ENCODE measurements at regions not wholly inside any gene's neighbourhood (a gene's known extent, or its start where the extent isn't known, plus 50 kb on each side); places are given as distances from the start of the nearest gene placed in this dataset.

GRCh38 chr13:104389691-104390090 is 1323.5 kb upstream of the SLC10A2 start:
- no peak for TF ChIP-seq CTCF (IDR thresholded peaks at IDR 0.05; ENCODE audit: low read depth, low read length)
- Histone ChIP-seq H3K36me3 (no peaks in the 10 kb centered on the region), H3K4me3 (ENCODE audit: low read depth, low read length) (no peak overlapping the region), H3K27ac (no peak overlapping the region), H3K9me3 (ENCODE audit: severe bottlenecking) (peaks cover 4% of the 10 kb centered on the region), H3K27me3 (ENCODE audit: insufficient read depth, low read depth, severe bottlenecking) (no peaks in the 10 kb centered on the region)
- no peak for DNase-seq

DNA sequence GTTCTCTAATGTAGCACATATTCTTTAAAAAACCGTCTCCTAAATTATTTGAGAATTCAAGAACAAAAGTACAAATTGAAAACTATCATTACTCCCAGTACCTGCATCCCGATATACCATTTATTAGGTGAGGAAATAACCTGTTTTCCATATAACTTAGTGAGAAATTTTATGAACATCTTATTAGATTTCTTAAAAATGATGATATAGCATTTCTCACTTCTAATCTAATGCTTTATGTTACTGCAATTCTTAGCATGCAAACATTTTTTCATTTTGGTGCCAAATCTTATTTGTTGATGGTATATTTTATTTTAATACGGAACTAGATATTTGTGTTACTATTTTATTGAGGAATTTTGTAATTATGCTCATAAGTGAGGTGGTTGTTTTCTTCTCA is 1321.3 kb upstream of the SLC10A2 start:
- Histone ChIP-seq H3K27ac (no peak overlapping the region), H3K9me3 (ENCODE audit: severe bottlenecking) (peaks cover 4% of the 10 kb centered on the region), H3K4me3 (ENCODE audit: low read depth, low read length) (no peak overlapping the region), H3K27me3 (ENCODE audit: insufficient read depth, low read depth, severe bottlenecking) (no peaks in the 10 kb centered on the region), H3K36me3 (no peaks in the 10 kb centered on the region)
- TF ChIP-seq CTCF (IDR thresholded peaks at IDR 0.05; ENCODE audit: low read depth, low read length), result no peak
- no peak for DNase-seq

- TF ChIP-seq CTCF (IDR thresholded peaks at IDR 0.05; ENCODE audit: low read depth, low read length), result no peak
- H3K4me3 ChIP-seq (ENCODE audit: low read depth, low read length), result no peak overlapping the region
- H3K27ac ChIP-seq, result no peak overlapping the region
These were observed 1319.2 kb upstream of the SLC10A2 start for GRCh38 chr13:104385404-104385803.

GRCh38 chr13:104382951-104383350 is 1316.7 kb upstream of the SLC10A2 start:
- Histone ChIP-seq H3K27ac (no peak overlapping the region), H3K36me3 (no peaks in the 10 kb centered on the region), H3K4me3 (ENCODE audit: low read depth, low read length) (no peak overlapping the region), H3K9me3 (ENCODE audit: severe bottlenecking) (no peaks in the 10 kb centered on the region), H3K27me3 (ENCODE audit: insufficient read depth, low read depth, severe bottlenecking) (no peaks in the 10 kb centered on the region)
- no peak for TF ChIP-seq CTCF (IDR thresholded peaks at IDR 0.05; ENCODE audit: low read depth, low read length)
- DNase-seq, result no peak

More at GRCh38 chr13:104385404-104385803, 1319.2 kb upstream of the SLC10A2 start:
- Histone ChIP-seq H3K36me3 (no peaks in the 10 kb centered on the region), H3K27me3 (ENCODE audit: insufficient read depth, low read depth, severe bottlenecking) (no peaks in the 10 kb centered on the region), H3K9me3 (ENCODE audit: severe bottlenecking) (peaks cover 4% of the 10 kb centered on the region)
- no peak for DNase-seq

DNA sequence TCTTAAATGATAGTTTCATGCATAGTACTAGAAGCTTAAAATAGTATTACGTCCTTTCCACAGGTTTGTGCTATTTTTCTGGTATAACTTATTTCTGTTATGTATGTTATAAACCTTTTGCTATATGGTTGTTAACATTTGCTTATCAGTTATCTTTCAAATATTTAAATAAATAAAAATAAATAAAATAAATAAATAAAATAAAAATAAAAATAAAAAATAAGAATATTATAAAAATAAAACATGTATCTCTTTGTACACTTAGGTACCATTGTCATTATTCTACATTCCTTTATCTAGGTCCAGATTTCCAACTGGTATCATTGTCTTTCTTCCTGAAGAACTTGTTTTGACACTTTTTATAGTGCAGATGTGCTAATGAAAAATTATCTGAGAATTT is 1310.4 kb upstream of the SLC10A2 start:
- no peak for DNase-seq
- TF ChIP-seq CTCF (IDR thresholded peaks at IDR 0.05; ENCODE audit: low read depth, low read length), result no peak
- Histone ChIP-seq H3K27me3 (ENCODE audit: insufficient read depth, low read depth, severe bottlenecking) (no peaks in the 10 kb centered on the region), H3K4me3 (ENCODE audit: low read depth, low read length) (no peak overlapping the region), H3K36me3 (no peaks in the 10 kb centered on the region), H3K9me3 (ENCODE audit: severe bottlenecking) (no peaks in the 10 kb centered on the region), H3K27ac (no peak overlapping the region)

DNA sequence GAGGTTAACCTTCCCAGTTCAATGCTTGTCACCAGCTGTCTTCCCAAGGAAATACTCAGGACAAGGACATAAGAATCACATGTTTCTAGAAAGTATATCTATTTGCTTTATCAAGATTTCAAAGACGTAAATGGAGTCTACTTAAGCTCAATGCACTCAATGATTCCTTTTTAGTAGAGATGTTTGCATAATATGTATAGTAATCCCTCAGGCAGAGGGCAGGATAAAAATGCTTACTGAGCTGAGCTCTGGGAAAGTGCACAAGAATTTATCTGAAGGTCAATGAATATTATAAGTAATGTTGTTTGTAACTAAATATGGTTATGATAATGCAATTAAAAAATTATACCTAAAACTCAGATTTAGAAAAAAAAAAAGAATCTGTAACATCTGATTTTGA is 1309.4 kb upstream of the SLC10A2 start:
- no peak for DNase-seq
- Histone ChIP-seq H3K27ac (no peak overlapping the region), H3K4me3 (ENCODE audit: low read depth, low read length) (no peak overlapping the region), H3K27me3 (ENCODE audit: insufficient read depth, low read depth, severe bottlenecking) (no peaks in the 10 kb centered on the region), H3K36me3 (no peaks in the 10 kb centered on the region), H3K9me3 (ENCODE audit: severe bottlenecking) (no peaks in the 10 kb centered on the region)
- TF ChIP-seq CTCF (IDR thresholded peaks at IDR 0.05; ENCODE audit: low read depth, low read length), result no peak
